ENCODE measurements at regions not wholly inside any gene's neighbourhood (a gene's known extent, or its start where the extent isn't known, plus 50 kb on each side); places are given as distances from the start of the nearest gene placed in this dataset.

DNA sequence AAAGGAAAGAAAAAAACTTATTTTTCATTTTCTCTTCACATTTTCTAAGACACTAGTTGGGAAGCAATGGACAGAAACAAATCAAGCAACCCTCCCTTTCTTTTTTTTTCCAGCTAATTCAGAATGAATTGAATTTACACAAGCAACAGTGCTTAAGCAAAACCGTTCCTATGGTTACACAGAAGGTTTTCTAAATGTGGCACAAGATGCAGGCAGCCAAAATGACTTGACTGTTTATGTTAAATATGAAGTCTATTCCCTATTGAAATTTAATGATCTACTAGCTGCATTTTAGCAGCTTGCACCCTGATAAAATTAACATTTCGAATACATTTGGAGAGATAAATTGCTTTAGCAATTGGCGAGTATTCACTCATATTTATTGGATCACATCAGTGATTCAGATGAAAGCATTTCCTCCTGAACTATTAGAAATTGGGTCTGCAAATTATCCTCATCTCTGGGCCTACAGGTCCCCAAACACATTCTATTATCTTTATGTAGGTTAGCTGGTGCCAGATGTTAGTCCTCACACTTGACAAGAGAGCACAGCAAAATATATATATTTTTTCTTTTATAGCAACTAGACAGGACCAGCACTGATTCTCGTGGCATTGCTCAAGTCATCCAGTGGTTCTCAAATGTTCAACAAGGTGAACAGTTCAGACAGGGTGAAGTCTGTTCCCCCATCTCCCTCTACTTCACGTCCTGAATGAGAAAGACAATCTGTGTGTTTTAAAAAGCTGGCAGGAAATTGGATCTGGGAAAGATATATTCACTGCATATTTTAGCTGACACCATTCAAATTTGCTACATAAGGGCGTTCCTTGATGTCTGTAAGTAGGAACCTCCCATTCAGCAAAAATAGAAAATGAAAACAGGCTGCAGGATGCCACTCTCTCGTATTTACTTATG is 463.6 kb upstream of the KCNMB2 start:
- no peak overlapping the region for H3K4me3 ChIP-seq (ENCODE audit: low read length)
- DNase-seq (ENCODE audit: low read depth, low spot score), result no peak

DNA sequence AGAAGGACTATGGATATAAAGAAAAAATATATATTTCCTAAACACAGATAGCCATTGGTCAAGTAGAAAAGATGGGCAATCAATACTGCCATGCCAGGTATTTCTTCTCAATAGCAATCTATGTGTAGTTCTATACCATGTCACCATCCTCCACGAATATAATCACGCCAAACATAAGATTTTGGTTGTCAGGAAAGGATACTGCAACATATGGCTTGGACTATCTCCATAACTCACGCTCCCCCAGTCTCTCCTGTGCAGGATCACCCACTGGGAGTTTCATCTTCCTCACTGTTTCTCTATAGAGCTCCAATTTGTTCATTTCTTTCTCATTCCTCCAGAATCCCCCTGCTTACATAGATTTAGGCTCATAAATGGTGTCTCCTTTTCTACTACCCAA is 462.9 kb upstream of the KCNMB2 start:
- DNase-seq (ENCODE audit: low read depth, low spot score), result no peak

GRCh38 chr3:178075344-178075743 is 460.9 kb upstream of the KCNMB2 start:
- no peak overlapping the region for H3K4me3 ChIP-seq (ENCODE audit: low read length)
- no peak for DNase-seq (ENCODE audit: low read depth, low spot score)

More for the DNA sequence above, 462.9 kb upstream of the KCNMB2 start:
- no peak overlapping the region for H3K4me3 ChIP-seq (ENCODE audit: low read length)

GRCh38 chr3:178078953-178079352 is 457.3 kb upstream of the KCNMB2 start:
- no peak for DNase-seq (ENCODE audit: low read depth, low spot score)
- H3K4me3 ChIP-seq (ENCODE audit: low read length), result no peak overlapping the region

GRCh38 chr3:178079966-178080365 is 456.3 kb upstream of the KCNMB2 start:
- H3K4me3 ChIP-seq (ENCODE audit: low read length), result no peak overlapping the region
- no peak for DNase-seq (ENCODE audit: low read depth, low spot score)

DNA sequence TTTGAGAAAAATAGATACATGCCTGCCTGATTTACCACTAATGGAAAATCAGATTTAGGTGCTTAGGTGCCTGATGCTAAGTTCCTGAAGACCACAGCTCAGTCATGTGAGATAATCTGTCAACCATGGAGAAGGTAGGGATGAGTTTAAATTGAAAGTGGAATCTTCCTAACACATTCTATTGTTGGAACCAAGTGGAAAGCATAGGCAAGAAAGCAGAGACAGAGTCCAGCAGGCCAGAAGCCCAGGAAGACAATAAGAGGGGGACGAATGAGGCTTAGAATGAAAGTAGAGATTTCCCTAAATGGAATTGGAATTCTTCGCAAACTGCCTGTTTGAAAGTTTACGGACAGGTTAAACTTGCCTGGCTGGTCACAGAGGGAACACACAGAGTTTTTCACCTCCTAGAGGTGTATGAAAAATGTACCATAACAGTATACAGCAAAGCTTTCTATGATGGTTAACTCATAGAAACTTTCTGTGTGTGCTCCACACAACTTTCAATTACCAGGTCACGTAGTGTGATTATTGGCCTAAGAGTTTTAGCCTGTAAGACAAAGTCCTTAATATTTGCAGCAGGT is 453.8 kb upstream of the KCNMB2 start:
- DNase-seq (ENCODE audit: low read depth, low spot score), result no peak
- no peak overlapping the region for H3K4me3 ChIP-seq (ENCODE audit: low read length)

- peak; percentile 6 for DNase-seq (ENCODE audit: low read depth, low spot score)
- H3K4me3 ChIP-seq (ENCODE audit: low read length), result no peak overlapping the region
These were observed 452.1 kb upstream of the KCNMB2 start for GRCh38 chr3:178083906-178084866.

- no peak overlapping the region for H3K4me3 ChIP-seq (ENCODE audit: low read length)
- DNase-seq (ENCODE audit: low read depth, low spot score), result no peak
These were observed 451.1 kb upstream of the KCNMB2 start for GRCh38 chr3:178084938-178085816.

DNA sequence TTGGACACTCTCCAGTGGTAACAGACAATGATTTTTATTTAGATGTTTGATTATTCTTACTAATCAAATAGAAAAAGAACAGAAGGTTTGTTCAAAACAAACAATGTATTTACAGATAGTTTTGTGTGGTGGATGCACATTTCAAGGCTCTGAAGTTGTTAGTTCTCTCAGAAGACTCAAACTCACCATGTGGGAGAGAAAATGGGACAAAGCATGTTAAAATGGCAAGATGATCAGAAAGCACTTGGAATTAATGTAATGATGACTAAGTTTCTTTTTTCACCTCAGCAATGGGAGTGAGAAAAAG is 450.5 kb upstream of the KCNMB2 start:
- DNase-seq (ENCODE audit: low read depth, low spot score), result no peak
- H3K4me3 ChIP-seq (ENCODE audit: low read length), result no peak overlapping the region

DNA sequence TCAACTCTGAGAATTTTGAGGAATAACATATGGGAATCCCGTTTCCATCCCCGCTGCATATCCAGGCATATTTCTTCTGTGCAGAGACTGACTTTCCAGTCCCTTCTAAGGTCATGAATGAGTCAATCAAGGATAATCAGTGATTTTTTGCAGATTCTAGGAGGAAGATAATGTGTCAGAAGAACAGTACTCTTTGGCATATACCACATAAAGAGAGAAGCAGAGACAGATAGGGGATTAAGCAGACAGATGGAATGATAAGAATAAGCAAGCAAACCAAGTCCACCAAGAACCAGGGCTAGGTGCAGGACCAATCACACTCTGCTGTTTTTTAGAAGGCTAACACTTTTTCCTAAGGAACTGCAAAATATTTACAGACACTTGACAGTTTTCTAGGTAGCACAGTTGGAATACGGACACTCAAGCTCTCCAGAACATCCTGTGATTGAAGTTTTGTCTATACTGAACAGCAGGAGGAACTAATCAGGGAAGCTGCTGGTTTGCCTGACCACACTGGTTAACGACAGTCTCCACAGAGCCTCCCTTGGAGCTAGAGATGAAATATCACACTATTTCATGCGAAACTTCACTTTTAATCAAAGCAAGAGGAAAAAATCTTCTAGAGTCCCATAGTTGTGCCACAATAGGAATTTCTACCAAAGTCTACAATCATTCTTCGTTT is 450.0 kb upstream of the KCNMB2 start:
- H3K4me3 ChIP-seq (ENCODE audit: low read length), result no peak overlapping the region
- DNase-seq (ENCODE audit: low read depth, low spot score), result no peak

- no peak overlapping the region for H3K4me3 ChIP-seq (ENCODE audit: low read length)
- DNase-seq (ENCODE audit: low read depth, low spot score), result no peak
These were observed 448.9 kb upstream of the KCNMB2 start for GRCh38 chr3:178087376-178087775.

GRCh38 chr3:178088963-178089362 is 447.3 kb upstream of the KCNMB2 start:
- H3K4me3 ChIP-seq (ENCODE audit: low read length), result no peak overlapping the region
- no peak for DNase-seq (ENCODE audit: low read depth, low spot score)

- H3K4me3 ChIP-seq (ENCODE audit: low read length), result no peak overlapping the region
- DNase-seq (ENCODE audit: low read depth, low spot score), result no peak
These were observed 445.3 kb upstream of the KCNMB2 start for GRCh38 chr3:178090899-178091298.

- no peak overlapping the region for H3K4me3 ChIP-seq (ENCODE audit: low read length)
These were observed 440.7 kb upstream of the KCNMB2 start for GRCh38 chr3:178095522-178095921.

DNA sequence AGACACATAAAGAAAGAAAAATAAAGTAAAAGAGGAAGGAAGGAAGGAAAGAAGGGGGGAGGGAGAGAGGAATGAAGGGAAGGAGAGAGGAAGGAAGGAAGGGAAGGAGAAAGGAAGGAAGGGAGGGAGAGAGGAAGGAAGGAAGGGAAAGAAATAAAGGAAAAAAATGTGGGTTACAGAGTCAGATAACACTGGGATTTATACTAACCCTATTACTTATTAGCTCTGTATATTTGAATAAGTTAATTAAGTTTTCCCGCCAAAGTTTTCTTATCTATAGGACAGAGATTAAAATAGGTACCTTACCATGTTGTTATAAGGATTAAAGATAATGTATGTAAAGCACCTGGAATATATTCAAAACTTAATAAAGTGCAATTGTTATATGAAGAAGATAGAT is 439.3 kb upstream of the KCNMB2 start:
- no peak for DNase-seq (ENCODE audit: low read depth, low spot score)
- H3K4me3 ChIP-seq (ENCODE audit: low read length), result no peak overlapping the region

More at GRCh38 chr3:178095522-178095921, 440.7 kb upstream of the KCNMB2 start:
- no peak for DNase-seq (ENCODE audit: low read depth, low spot score)

- no peak overlapping the region for H3K4me3 ChIP-seq (ENCODE audit: low read length)
- DNase-seq (ENCODE audit: low read depth, low spot score), result no peak
These were observed 438.7 kb upstream of the KCNMB2 start for GRCh38 chr3:178097576-178097975.

DNA sequence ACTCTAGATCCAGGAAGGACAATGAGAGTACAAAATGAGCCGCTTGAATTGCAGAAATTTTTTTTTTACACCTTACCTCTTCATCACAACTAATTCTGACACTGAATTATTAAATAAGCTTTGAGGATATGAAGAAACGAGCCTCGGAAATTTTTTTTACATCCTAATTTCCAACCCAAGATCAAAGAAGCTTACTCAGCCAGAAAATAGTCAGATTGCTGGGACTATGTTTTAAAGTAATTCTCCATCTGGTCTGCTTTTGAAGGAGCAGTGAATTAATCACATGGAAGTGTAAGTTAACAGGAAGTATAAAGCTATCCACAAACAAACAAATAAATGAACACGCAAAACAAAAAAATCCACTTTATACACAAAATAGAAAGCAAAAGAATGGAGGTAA is 437.0 kb upstream of the KCNMB2 start:
- DNase-seq (ENCODE audit: low read depth, low spot score), result no peak
- H3K4me3 ChIP-seq (ENCODE audit: low read length), result no peak overlapping the region

GRCh38 chr3:178099862-178100261 is 436.4 kb upstream of the KCNMB2 start:
- H3K4me3 ChIP-seq (ENCODE audit: low read length), result no peak overlapping the region
- no peak for DNase-seq (ENCODE audit: low read depth, low spot score)

Measured in Jurkat, Clone E6-1 (cell line).